Endothelial cell of umbilical vein (primary cell): ENCODE measurements at regions not wholly inside any gene's neighbourhood (a gene's known extent, or its start where the extent isn't known, plus 50 kb on each side); places are given as distances from the start of the nearest gene placed in this dataset.

Experiments used
- BruUV-seq: library from RNA; stranded (reverse); fragments of 400-500 nt; replicated peaks from 2 replicates; lab custom pipeline; 2021; lab: Mats Ljungman, UMichigan
- CTCF ChIA-PET: fragments of 300-600, 350-600 bp; sonication (Branson Sonifier 250); formaldehyde crosslinking; loops from one replicate; lab custom pipeline; 2021; ENCODE audit warnings: antibody characterized with exemption, inconsistent platforms; lab: Charles Lee
- POLR2A ChIA-PET: fragments of 300-600, 350-600 bp; sonication (Branson Sonifier 250); formaldehyde crosslinking; loops from one replicate; lab custom pipeline; 2021; ENCODE audit warnings: antibody characterized with exemption, inconsistent platforms; lab: Charles Lee
- DNase-seq: peaks from one replicate; pipeline ENCODE4 v3.0.0-alpha.2; 2011; ENCODE audit warnings: low read depth, low spot score
- FAIRE-seq: peaks from 2 replicates; lab custom pipeline; 2011; peaks lifted over from hg19 to GRCh38; lab: Jason Lieb, UNC
- H2AFZ ChIP-seq: 2 replicates; pipeline ENCODE4 v1.6.0; 2012; ENCODE audit warnings: low read depth, low read length, control low read depth, inconsistent platforms
- H3K27ac ChIP-seq: 2 replicates; pipeline ENCODE4 v1.5.1; 2011; ENCODE audit warnings: low read depth, mild to moderate bottlenecking, control low read depth, low read length, moderate library complexity; ENCODE audit not compliant: insufficient read depth
- H3K27me3 ChIP-seq, 2 experiments: 2 replicates each; pipeline versions ENCODE4 v1.6.0 to v1.6.1; 2011; ENCODE audit warnings: low read length in 2 of 2, mixed read lengths in 1 of 2; ENCODE audit not compliant: control insufficient read depth in 2 of 2, insufficient read depth in 2 of 2
- H3K36me3 ChIP-seq, 2 experiments: 2 replicates in 1 of 2; 3 replicates in 1 of 2; pipeline ENCODE4 v1.5.1; 2011; ENCODE audit warnings: low read length in 2 of 2, mild to moderate bottlenecking in 1 of 2, moderate library complexity in 1 of 2; ENCODE audit not compliant: control insufficient read depth in 2 of 2, insufficient read depth in 2 of 2; ENCODE audit errors: extremely low read depth in 1 of 2
- H3K4me1 ChIP-seq: 3 replicates; pipeline ENCODE4 v1.5.1; 2011; ENCODE audit warnings: mild to moderate bottlenecking, low read length; ENCODE audit not compliant: control insufficient read depth, insufficient read depth; ENCODE audit errors: extremely low read depth
- H3K4me2 ChIP-seq: 2 replicates; pipeline ENCODE4 v1.6.1; 2011; ENCODE audit warnings: low read length, control low read depth, mixed read lengths; ENCODE audit not compliant: insufficient read depth
- H3K4me3 ChIP-seq, 3 experiments: fragments of 200-600 bp in 1 of 3; sonication (generic), shearing (Covaris generic) in 1 of 3; replicated peaks in 1 of 3; 2 replicates each; pipeline ENCODE4 v1.5.1; 2011 to 2016; ENCODE audit warnings: control low read depth in 3 of 3, low read length in 3 of 3, mild to moderate bottlenecking in 2 of 3, inconsistent platforms in 1 of 3, low read depth in 1 of 3, moderate library complexity in 1 of 3; ENCODE audit not compliant: insufficient read depth in 1 of 3
- H3K79me2 ChIP-seq: 2 replicates; pipeline ENCODE4 v1.6.0; 2012; ENCODE audit warnings: low read length, inconsistent platforms; ENCODE audit not compliant: control insufficient read depth, insufficient read depth
- H3K9ac ChIP-seq: replicated peaks from 2 replicates; pipeline ENCODE3; 2011; ENCODE audit warnings: low read length, control low read depth; ENCODE audit not compliant: insufficient read depth; ENCODE audit errors: extremely low read depth
- H3K9me1 ChIP-seq: replicated peaks from 3 replicates; pipeline ENCODE4 v1.6.0; 2011; ENCODE audit warnings: mild to moderate bottlenecking, low read length; ENCODE audit not compliant: control insufficient read depth, insufficient read depth; ENCODE audit errors: extremely low read depth
- H3K9me3 ChIP-seq: replicated peaks from 2 replicates; pipeline ENCODE4 v1.5.1; 2012; ENCODE audit warnings: low read length, inconsistent platforms; ENCODE audit not compliant: control insufficient read depth, insufficient read depth
- H4K20me1 ChIP-seq: replicated peaks from 2 replicates; pipeline ENCODE3; 2011; ENCODE audit warnings: mild to moderate bottlenecking, low read length; ENCODE audit not compliant: control insufficient read depth, insufficient read depth; ENCODE audit errors: extremely low read depth
- EZH2 ChIP-seq: IDR thresholded peaks from 2 replicates; pipeline ENCODE4 v1.6.1; 2012; ENCODE audit warnings: borderline replicate concordance, low read depth, mild to moderate bottlenecking, moderate library complexity, low read length, inconsistent platforms; ENCODE audit not compliant: severe bottlenecking
- FOS ChIP-seq: IDR thresholded peaks from 2 replicates; pipeline ENCODE4 v1.6.1; 2011; ENCODE audit warnings: mild to moderate bottlenecking, low read length, moderate library complexity, borderline replicate concordance; ENCODE audit not compliant: insufficient read depth
- GATA2 ChIP-seq: IDR thresholded peaks from 2 replicates; pipeline ENCODE4 v1.7.0; 2011; ENCODE audit warnings: low read depth, mild to moderate bottlenecking, moderate library complexity, mixed read lengths, low read length; ENCODE audit not compliant: insufficient read length, insufficient read depth
- JUN ChIP-seq: IDR thresholded peaks from 2 replicates; pipeline ENCODE4 v1.6.1; 2011; ENCODE audit warnings: borderline replicate concordance, low read depth; ENCODE audit not compliant: insufficient read length, insufficient read depth
- MYC ChIP-seq: IDR thresholded peaks from one replicate; pipeline ENCODE4 v1.6.1; 2011; ENCODE audit warnings: mild to moderate bottlenecking, low read depth, low read length
- POLR2A ChIP-seq: IDR thresholded peaks from 2 replicates; pipeline ENCODE4 v1.6.1; 2012; ENCODE audit warnings: low read depth, mild to moderate bottlenecking, control low read depth, low read length
- POLR2AphosphoS5 ChIP-seq: IDR thresholded peaks from 2 replicates; pipeline ENCODE4 v1.6.1; 2012; ENCODE audit warnings: low read depth, mild to moderate bottlenecking, control low read depth, low read length, moderate library complexity; ENCODE audit not compliant: insufficient read depth
- dilution Hi-C: fragments of 300-500 bp; cut with MboI; formaldehyde crosslinking; loops from one replicate; pipeline ENCODE4 v1.15.0; 2019; ENCODE audit warnings: low sequenced_read_pairs; ENCODE audit not compliant: extremely low pct_ligation_motif_present
- intact Hi-C: fragments of 100-400 bp; cut with micrococcal nuclease; formaldehyde crosslinking; loops from one replicate; pipeline ENCODE4 v1.10.0; 2022
- TF ChIP-seq, protein P1 (sequence below): IDR thresholded peaks from 2 replicates; pipeline ENCODE4 v1.6.1; 2011; ENCODE audit not compliant: insufficient read depth, insufficient read length
- TF ChIP-seq, protein P2 (sequence below), 2 donors: IDR thresholded peaks; 1 replicate in 1 of 2; 2 replicates in 1 of 2; pipeline ENCODE4 v1.5.1; 2011; ENCODE audit warnings: low read length in 2 of 2, mild to moderate bottlenecking in 2 of 2, moderate library complexity in 2 of 2, control low read depth in 1 of 2, inconsistent platforms in 1 of 2, low read depth in 1 of 2; ENCODE audit not compliant: insufficient read depth in 1 of 2; ENCODE audit errors: extremely low read depth in 1 of 2

DNA sequence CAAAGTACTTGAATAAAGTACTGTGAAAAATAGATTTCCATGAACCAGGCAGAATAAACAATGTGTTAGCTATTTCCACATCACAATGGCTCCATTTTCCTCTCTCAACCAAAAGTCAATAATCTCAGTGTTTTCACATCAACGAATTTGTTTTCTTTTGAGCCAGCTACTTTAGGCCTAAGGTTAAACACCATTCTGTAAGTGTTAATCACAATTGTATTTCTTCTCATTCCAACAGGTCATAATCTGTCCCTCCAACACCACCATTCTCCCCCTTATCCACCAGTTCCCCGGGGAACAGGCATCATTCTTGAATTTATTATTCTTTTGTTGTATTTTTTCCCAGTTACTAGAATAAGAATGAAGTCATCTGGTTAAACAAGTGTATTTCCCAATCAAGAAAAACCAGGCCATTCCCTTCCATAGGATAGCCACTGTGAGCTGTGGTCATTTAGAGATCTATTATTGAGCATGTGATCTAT is 66.2 kb upstream of the PALMD start:
- intact Hi-C loops (no loop called here), dilution Hi-C loops (no loop called here)
- Histone ChIP-seq H3K36me3 (no peaks in the 10 kb centered on the region), H3K9me3 (no peaks in the 10 kb centered on the region), H4K20me1 (no peaks in the 10 kb centered on the region), H3K9ac (no peak overlapping the region), H3K4me2 (no peak overlapping the region), H3K9me1 (no peaks in the 10 kb centered on the region), H3K27ac (no peak overlapping the region), H3K79me2 (no peaks in the 10 kb centered on the region), H3K27me3 (no peaks in the 10 kb centered on the region), H3K4me3 (no peak overlapping the region), H2AFZ (peak overlapping the region; percentile 42), H3K4me1 (no peaks in the 10 kb centered on the region)
- no peak for TF ChIP-seq JUN
- no peak for TF ChIP-seq MYC
- no peak for TF ChIP-seq POLR2AphosphoS5
- no peak for TF ChIP-seq EZH2
- TF ChIP-seq FOS, result no peak
- no peak for TF ChIP-seq POLR2A
- no peak for TF ChIP-seq GATA2
- TF ChIP-seq, protein P1, sequence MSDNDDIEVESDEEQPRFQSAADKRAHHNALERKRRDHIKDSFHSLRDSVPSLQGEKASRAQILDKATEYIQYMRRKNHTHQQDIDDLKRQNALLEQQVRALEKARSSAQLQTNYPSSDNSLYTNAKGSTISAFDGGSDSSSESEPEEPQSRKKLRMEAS, result no peak
- TF ChIP-seq, protein P2, sequence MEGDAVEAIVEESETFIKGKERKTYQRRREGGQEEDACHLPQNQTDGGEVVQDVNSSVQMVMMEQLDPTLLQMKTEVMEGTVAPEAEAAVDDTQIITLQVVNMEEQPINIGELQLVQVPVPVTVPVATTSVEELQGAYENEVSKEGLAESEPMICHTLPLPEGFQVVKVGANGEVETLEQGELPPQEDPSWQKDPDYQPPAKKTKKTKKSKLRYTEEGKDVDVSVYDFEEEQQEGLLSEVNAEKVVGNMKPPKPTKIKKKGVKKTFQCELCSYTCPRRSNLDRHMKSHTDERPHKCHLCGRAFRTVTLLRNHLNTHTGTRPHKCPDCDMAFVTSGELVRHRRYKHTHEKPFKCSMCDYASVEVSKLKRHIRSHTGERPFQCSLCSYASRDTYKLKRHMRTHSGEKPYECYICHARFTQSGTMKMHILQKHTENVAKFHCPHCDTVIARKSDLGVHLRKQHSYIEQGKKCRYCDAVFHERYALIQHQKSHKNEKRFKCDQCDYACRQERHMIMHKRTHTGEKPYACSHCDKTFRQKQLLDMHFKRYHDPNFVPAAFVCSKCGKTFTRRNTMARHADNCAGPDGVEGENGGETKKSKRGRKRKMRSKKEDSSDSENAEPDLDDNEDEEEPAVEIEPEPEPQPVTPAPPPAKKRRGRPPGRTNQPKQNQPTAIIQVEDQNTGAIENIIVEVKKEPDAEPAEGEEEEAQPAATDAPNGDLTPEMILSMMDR (IDR thresholded peaks at IDR 0.05; ENCODE audit: extremely low read depth in 1 of 2, insufficient read depth in 1 of 2, low read depth in 1 of 2, low read length in 2 of 2), result no peak
- FAIRE-seq (no peak), DNase-seq (peak; percentile 56)
- CTCF ChIA-PET, result no interaction called here
- no TSS peak for BruUV-seq
- POLR2A ChIA-PET, result no interaction called here
